ENCODE measurements at regions not wholly inside any gene's neighbourhood (a gene's known extent, or its start where the extent isn't known, plus 50 kb on each side); places are given as distances from the start of the nearest gene placed in this dataset.

DNA sequence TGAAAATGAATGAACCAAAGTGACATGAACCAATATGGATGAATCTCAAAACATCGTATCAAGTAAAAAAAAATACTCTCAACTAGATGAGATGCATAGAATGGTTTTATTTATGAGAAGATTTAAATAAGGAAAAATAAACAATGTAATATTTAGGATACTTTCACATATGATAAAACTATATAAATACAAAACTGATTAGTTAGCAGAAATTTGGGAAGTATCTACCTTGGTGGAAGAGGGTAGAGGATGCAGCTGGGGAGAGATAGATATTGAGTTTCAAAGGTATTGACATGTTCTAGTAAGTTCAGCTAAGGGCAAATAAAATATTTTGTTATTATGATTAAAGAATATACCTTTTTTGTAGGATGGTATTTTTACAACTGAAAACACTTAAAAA, 463.1 kb downstream of the SH2D4B start:
- TF ChIP-seq, protein P1, sequence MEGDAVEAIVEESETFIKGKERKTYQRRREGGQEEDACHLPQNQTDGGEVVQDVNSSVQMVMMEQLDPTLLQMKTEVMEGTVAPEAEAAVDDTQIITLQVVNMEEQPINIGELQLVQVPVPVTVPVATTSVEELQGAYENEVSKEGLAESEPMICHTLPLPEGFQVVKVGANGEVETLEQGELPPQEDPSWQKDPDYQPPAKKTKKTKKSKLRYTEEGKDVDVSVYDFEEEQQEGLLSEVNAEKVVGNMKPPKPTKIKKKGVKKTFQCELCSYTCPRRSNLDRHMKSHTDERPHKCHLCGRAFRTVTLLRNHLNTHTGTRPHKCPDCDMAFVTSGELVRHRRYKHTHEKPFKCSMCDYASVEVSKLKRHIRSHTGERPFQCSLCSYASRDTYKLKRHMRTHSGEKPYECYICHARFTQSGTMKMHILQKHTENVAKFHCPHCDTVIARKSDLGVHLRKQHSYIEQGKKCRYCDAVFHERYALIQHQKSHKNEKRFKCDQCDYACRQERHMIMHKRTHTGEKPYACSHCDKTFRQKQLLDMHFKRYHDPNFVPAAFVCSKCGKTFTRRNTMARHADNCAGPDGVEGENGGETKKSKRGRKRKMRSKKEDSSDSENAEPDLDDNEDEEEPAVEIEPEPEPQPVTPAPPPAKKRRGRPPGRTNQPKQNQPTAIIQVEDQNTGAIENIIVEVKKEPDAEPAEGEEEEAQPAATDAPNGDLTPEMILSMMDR (IDR thresholded peaks at IDR 0.05) = no peak
- TF ChIP-seq POLR2AphosphoS5 (IDR thresholded peaks at IDR 0.05) = no peak
- no peak for TF ChIP-seq POLR2A (IDR thresholded peaks at IDR 0.05)
